RPMI8226 (cell line): ENCODE measurements at regions not wholly inside any gene's neighbourhood (a gene's known extent, or its start where the extent isn't known, plus 50 kb on each side); places are given as distances from the start of the nearest gene placed in this dataset.

Experiments used
- DNase-seq: peaks from one replicate; pipeline ENCODE4 v3.0.0-alpha.2; 2015

DNA sequence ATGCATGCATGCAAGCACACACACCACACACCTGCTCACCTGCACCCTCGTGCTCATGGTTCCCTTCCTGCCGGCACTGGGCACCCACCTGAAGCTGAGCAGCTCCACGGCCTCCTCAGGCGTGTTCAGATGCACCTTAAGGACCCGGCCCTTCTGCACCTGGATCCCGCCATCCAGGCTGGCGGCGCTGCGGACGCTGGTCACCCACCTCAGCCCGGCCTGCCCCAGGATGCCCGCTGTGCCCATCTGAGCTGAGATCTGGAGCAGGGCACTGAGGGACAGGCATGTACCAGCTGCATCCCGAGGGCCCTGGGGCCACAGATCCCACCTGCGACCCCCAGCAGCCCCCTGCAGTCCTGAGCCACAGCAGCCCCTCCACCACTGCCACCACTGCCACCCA lies 110.0 kb downstream of the LITAF start:
- DNase-seq: no peak

DNA sequence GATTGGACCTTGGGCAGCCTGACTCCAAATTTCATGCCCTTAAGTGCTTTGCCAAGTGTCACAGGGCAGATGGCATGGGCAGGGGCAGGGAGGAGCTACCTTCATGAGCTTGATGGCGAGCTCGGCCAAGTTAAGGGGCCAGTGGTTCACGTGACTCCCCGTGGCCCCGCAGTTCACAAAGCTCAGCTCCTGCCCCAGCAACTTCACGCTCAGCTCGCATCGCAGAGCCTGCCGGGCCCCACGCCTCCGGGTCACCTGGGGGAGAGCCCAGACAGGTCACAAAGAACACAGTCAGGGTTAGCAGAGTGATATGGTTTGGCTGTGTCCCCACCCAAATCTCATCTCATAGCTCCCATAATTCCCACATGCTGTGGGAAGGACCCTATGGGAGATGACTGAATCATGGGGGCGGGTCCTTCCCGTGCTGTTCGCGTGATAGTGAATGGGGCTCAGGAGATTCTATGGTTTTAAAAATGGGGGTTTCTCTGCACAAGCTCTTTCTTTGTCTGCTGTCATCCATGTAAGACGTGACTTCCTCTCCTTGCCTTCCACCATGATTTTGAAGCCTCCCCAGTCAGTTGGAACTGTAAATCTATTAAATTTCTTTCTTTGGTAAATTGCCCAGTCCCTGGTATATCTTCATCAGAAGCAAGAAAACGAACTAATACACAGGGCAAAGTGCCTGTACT lies 108.1 kb downstream of the LITAF start:
- no peak for DNase-seq

- DNase-seq: no peak
Measured at GRCh38 chr16:11479916-11480315, 106.8 kb downstream of the LITAF start.

DNA sequence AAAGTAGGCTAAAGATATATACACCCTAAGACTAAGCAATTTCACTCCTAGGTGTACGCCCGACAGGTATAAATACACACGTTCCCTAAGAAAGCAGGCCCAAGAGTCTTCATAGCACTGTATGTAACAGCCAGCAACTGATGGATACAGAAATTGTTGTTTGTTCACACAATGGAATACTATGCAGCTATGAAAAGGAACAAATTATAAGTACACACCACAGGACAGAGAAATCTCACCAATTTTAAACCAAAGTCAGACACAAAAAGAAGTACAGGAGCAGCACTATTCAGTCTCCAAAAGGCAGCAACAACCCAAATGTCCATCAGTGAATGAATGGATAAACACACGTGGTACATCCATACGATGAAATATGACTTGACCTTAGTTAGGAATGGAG lies 106.1 kb downstream of the LITAF start:
- no peak for DNase-seq

GRCh38 chr16:11481987-11482386 lies 104.7 kb downstream of the LITAF start:
- DNase-seq: no peak

DNA sequence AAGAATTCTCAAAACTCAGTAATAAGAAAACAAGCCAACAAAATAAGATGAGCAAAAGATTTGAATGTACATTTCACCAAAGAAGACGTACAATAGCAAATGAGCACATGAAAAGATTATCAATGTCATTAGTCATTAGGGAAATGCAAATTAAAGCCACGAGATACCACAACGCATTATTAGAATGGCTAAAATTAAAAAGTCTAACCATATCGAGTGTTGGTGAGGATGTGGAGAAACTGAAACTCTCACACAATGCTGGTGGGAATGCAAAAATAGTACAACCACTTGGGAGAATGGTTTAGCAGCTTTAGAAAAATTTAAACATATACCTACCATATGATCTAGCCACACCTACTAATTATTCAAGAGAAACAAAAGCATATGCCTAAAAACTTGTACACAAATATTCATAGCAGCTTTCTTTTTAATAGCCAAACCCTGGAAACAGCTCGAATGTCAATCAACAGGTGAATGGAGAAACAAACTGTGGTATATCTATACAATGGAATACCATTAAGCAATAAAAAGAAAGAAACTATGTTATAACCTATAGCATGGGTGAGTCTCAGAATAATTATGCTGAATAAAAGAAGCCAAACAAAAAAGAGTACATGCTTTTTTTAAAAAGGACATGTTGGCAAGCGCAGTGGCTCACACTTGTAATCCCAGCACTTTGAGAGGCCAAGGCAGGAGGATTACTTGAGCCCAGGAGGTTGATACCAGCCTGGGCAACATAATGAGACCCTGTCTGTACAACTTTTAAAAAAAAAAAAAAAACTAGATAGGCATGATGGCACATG lies 103.6 kb downstream of the LITAF start:
- no peak for DNase-seq

GRCh38 chr16:11484691-11485258 lies 101.9 kb downstream of the LITAF start:
- DNase-seq: no peak

- DNase-seq: no peak
Measured at GRCh38 chr16:11485676-11486075, 101.0 kb downstream of the LITAF start.

- DNase-seq: no peak
Measured at GRCh38 chr16:11487289-11487688, 99.4 kb downstream of the LITAF start.

DNA sequence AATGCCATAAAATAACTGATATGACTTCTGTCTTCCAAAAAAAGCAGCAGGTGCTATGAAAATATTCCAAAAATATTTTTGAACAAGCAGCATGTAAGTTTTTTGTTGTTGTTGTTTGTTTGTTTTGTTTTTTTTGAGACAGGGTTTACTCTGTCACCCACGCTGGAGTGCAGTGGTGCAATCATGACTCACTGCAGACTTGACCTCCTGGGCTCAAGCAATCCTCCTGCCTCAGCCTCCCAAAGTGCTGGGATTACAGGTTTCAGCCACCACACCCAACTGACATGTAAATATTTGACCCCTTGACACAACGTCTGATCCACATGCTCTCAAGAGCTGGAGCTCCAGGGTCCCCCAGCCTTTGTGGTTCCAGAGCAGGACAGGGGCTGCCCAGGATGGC lies 98.4 kb downstream of the LITAF start:
- DNase-seq: no peak

- DNase-seq: no peak
Measured at GRCh38 chr16:11491524-11491923, 95.2 kb downstream of the LITAF start.

DNA sequence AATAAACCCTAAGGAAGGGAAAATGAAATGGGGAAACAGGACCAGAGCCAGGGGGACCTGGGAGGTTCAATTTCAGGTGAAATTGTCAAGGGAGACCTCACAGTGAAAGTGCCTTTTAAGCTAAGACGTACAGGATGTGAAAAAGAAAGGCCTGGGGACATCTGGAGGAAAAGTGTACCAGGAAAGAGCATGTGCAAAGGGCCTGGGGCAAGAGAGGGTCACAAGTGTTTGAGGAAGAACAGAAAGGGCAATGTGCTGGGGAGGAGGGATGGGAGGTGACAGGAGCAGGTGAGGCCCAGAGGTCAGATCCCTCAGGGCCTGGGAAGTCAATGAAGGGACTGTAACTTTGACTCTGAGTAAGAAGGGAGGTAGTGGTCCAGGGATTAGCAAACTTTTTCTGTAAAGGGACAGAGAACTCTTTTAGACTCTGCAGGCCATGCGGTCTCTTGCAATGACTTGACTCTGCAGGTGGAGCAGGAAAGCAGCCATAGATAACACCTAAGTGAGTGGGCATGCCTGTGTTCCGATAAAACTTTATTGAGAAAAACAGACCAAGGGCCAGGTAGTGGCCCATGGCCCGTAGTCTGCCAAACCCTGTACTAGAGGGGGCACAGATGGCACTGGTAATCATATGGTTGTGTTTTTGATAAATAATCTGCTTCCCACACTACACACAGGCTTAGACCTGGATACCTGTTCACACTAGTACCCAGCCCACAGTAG lies 93.8 kb downstream of the LITAF start:
- no peak for DNase-seq

- DNase-seq: no peak
Measured at GRCh38 chr16:11493531-11493929, 93.2 kb downstream of the LITAF start.

DNA sequence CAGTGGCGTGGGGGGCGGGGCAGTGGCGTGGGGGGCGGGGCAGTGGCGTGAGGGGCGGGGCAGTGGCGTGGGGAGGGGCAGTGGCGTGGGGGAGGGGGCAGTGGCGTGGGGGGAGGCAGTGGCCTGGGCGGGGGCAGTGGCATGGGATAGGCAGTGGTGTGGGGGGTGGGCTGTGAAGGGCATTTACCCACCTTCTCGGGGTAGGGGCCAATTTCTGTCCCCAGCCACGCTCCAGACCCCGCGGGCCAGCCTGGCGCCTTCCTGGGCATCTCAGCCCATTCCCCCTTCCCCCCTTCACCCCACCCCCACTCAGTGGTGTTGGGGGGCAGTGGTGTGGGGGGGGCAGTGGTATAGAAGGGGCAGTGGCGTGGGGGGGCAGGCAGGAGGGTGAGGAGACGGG lies 92.7 kb downstream of the LITAF start:
- no peak for DNase-seq

DNA sequence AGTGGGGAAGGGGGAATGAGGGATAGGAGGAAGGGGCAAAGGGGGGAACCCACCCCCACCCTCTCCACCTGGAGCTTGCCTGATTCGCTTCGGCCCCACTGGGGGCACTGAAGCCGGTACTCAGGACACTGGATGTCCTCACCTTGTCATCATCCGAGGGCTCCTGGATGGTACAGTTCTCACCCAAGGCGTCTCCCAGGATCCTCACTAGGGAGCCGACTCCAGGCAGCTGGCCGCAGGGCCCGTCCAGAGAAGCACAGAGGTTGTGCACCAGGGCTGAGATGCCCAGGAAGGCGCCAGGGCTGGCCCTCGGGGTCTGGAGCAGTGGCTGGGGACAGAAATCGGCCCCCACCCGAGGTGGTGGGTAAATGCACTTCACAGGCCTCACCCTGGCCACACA lies 92.3 kb downstream of the LITAF start:
- DNase-seq: no peak

GRCh38 chr16:11495066-11495407 lies 91.7 kb downstream of the LITAF start:
- DNase-seq: no peak
